ENCODE measurements at regions not wholly inside any gene's neighbourhood (a gene's known extent, or its start where the extent isn't known, plus 50 kb on each side); places are given as distances from the start of the nearest gene placed in this dataset.

DNA sequence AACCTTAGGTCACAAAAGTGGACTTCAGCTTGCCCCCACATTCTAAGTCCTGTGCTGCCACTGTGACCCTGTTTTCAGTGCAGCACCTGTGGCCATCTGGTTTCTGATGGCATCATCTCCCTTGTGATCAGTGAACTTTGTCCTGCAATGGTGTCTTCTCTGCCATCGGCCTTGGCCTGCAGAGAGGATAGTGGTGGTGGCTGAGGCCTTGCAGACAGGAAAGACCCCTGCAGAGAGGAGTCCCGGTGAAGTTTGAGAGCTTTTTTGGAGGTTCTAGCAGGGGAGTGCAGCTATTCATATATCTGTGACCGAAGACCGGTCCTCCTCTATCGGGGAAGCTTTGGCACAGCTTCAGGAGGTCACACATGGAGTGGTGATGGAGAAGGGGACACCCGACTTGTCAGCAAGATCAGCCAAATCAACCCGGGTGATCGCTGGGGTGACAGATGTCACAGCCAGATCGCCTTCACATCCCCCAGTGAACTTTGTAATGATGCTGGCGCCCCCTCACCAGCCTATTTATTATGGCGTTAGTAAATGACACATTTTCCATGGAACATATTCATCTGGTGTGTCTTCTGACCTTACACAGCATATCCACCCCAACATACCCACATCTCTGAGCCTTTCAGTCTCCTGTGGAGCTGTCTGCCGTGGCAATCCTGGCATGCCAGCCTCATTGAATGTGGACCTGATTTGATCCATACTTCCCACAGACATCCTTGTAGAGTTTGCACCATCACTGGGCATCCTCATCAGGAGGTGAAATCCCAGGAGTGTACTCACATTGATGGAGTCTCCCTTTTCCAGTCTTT lies 136.1 kb downstream of the PAPOLA start:
- no peak for DNase-seq

DNA sequence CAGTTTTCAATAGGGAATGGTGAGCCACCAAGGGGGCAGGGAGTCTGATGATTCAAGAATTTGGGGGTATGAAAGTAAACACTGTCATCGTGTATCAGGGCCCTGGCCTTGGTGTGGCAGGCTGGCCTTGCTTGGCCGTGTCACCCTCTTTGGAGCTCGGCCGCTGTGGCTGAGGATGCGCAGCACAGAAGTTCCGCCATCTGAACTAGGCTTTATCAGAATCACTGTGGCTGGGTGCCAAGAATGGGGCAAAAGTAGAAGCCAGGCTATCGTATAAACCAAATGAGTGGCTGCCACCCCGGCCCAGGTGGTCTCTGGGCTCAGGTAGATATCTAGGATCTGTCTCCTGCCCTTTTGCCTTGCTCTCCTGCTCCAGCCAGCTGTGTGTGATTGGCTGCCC lies 137.4 kb downstream of the PAPOLA start:
- no peak for DNase-seq

DNA sequence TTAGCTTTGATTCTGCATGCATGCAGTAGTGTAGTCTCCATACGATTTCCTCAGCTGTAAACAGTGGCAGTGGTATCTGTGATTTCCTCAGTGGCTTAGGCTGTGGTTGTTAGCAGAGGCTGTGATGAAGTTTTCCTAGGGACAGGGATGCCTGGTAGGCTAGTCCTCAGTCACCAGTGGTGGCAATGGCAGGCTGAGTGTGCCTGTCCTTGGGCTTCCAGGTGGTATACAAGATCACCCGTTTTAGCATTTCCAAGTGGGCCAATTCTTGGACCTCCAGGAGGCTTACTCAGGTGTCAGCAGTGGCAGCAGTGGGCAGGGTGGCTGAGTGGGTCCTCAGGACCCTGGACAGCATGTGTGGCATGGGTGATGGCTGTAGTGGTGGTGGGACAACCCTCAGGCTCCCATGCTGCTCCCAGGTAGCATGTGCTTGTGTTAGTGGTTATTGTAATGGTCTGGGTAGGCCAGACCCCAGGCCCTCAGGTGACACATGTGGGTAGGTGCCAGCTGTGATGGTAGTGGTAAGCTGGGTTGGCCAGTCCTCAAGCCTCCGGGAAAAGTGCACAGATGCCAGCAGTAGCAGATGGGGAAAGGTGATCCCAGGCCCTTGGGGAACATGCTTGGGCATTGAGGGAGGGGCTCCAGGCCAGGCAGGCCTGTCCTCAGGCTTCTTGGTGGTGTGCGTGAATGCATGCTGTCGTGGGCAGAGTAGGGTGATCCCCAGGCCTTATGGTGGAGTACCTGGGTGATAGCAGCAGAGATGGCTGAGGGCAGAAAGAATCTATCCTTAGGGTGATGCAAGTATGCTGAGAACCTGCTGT lies 146.5 kb downstream of the PAPOLA start:
- DNase-seq: no peak

DNA sequence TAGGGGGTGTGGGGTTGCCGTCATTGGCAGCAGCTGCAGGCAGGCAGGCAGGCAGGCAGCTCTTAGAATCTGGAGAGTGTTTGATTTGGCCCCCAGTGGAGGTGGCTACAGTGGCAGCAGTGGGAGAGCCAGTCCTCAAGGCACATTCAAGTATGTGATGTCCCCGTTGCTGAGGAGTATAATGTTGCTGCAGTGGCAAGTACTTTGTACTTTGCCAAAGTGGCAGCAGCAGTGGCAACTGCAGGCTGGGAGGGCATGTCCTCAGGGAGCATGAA lies 147.1 kb downstream of the PAPOLA start:
- no peak for DNase-seq

DNA sequence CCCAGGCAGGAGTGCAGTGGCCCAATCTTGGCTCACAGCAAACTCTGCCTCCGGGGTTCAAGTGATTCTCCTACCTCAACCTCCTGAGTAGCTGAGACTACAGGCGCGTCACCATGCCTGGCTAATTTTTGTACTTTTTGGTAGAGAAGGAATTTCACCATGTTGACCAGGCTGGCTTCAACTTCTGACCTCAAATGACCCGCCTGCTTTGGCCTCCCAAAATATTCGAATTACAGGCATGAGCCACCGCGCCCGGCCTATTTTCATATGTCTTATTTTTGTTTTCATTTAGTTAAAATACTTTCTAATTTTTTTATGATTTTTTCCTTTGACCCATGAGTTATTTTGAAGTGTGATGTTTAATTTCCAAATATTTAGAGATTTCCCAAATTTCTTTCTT lies 143.6 kb upstream of the VRK1 start:
- no peak for DNase-seq

DNA sequence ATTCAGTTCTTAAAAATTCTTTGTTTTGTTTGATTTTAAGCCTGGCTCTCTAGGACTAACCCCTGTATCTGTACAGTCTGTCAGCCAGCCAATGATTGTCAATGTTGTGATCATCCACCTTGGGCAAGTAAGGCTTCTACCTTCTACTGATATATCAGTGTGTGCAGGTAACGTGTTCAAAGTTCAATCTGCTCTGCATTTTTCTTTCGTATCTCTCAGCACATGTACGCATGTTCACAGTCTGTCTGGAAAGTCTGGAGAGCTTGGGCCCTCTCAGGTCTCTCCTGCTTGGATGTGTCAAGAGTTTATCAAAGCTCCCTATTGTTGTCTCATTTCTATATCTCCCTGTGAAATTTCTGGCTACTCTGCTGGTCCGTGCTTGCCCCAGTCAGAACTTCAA lies 138.6 kb upstream of the VRK1 start:
- DNase-seq: no peak

DNA sequence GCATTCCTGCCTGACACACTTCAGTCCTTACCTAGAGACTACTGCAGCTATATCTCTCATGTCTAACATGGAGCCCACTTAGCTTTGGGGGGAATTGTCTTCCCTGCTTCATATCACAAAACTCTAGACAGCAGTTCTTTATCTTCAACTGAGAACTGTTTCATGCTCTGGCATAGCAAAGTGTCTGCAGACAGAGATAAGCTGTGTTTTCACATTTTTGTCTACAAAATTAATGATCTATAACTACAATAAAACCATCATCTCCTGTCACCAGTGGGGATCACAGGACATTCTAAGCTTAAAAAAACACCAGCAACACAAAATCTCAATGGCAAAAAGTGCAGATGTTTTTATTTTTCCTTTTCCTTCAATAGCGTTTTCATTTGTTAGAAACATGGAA lies 137.1 kb upstream of the VRK1 start:
- DNase-seq: no peak

DNA sequence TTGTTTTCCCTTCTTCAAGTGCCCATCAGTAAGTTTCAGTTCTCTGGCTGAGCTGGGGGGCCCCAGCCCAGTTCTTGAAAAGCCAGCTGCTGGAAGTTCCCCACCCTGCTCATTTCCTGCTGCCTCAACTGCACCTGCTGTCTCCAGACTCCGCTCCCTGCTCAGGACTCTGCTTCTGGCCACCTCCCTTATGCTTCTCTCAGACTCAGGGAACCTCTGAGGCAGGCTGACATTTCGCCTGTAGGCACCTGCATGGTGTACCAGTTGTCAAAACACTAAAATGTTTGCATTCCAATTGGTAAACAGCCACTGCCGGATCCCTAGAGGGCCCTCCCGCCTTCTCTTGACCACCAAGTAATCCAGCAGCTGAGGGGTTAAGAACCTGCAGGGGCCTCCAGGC lies 136.5 kb upstream of the VRK1 start:
- DNase-seq: no peak

DNA sequence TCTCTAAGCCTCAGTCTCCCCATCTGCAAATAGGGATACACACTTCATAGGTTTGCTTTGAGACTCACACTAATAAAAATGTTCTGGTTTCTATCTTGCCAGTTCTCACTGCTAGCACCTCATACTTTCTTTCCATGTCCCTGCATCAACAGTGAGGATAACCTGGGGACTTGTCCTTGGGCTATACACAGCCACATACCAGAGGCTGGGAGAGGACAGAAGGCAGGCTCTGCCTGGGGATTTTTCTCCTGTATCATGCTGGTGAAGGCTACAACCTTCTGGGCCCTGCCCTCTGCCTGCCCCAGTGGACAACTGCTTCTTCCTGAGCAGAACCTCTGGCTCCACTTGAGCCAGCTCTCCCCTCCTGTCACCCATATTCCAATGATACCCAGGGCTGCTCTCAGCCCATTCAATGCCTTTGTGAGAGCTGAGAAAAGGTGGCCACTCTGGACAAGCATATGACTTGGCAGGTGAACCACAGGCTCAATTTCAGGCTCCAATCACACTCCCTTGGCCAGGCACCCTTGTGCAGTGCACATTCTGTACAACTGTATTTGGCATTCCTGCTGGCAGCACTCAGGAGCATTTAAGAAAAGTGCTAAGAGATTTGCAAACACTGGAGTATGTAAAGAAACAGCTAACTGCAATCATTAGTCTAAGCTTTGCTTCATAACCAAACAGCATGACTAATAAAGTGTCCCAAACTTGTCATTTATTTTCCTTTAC lies 135.8 kb upstream of the VRK1 start:
- no peak for DNase-seq

DNA sequence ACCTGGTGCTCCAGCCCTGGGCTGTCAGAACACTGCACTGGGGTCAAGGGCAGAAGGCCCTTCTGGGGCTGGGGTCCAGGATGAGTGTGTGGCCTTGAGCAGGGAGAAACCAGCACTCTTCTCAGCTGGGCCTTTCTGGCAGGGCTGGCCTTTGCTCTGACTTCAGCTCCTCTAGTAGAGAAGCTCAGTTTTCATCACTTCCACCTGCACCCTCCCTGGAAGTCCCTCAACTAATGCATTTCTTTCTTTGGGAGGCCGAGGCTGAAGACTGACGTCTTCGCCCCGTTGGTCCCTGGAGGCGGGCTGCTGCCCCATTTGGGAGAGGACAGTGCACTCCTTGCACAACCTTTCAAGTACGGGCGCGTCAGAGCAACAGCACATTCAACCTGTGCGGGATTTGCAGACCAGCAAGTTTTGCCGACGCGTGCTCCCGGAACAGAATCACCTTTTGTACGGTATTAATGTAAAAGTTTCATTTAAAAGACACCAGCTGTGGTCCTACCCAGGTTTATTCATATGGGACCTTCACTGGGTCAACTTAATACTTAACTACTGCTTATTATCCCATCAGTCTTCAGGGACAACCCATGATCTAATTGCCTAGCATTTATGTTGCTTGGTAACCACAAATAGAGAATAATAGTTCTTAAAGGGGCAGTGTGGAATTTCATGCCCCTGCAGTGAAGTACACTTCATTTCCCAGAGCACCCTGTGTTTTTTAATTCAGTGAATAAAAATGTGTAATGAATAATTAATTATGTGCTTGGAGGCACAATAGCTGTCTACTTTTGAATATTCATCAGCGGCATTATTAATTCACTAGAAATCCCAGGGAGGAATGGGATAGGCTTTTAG lies 134.8 kb upstream of the VRK1 start:
- DNase-seq: no peak

DNA sequence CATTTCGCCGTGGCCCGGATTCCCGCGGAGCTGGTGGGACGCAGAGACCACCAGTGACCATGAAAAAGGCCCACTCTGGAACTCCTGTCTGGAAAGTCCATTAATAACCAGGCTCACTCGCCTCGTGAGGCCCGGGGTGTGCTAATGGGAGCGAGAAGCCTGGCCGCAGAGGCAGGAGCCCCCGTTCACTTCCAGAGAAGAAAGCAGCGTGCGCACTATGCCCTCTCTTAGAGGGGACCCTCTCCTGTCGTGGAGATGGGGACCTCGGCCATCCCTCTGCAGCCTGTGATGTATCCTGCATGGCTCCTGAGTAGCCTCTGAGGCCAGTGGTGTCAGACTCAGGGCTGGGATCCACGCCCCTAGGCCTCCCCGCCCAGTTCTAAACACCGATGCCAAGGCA lies 134.1 kb upstream of the VRK1 start:
- DNase-seq: no peak

DNA sequence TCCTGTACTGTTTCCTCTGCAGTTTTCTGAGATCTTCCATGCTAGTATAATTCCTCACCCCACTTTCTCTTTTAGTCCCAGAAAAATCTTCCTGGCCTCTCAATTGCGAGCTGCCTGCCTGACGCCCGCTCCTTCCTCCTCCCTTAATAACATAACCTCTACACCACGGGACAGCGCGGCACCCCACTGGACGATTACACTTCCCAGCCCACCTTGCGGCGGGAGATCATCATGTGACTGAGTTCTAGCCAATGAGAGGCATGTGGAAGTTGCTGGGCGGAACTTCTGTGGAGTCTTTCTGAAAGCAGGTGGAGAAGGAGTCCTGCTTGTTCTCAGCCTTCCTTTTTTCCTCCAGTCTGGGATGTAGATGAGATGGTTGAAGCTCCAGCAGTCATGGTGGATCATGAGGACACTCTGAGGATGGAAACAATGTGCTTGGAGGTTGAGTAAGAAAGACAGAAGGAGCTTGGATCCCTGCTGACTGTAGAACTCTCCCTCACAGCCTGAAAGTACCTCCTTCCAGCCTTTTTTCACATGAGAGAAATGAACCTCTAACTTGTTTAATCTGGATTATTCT lies 133.6 kb upstream of the VRK1 start:
- DNase-seq: no peak

DNA sequence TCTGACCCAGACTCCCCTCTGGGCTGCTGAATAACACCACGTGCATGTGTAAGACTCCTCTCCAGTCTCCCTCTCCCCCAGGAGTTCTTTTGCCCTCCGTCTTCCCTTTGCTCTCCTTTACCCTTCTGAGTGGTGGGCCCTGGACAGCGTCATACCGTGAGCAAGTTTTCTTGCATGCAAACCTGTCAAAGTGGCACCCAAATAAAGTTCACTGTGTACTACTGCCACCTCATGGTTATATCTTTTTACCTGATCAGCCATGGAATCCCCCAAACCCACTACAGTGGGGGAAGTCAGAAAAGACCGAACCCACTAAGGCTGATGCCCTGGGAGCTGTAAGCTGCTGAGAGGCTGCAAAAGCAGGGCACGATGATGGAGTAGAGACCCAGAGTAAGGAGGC lies 131.1 kb upstream of the VRK1 start:
- no peak for DNase-seq

DNA sequence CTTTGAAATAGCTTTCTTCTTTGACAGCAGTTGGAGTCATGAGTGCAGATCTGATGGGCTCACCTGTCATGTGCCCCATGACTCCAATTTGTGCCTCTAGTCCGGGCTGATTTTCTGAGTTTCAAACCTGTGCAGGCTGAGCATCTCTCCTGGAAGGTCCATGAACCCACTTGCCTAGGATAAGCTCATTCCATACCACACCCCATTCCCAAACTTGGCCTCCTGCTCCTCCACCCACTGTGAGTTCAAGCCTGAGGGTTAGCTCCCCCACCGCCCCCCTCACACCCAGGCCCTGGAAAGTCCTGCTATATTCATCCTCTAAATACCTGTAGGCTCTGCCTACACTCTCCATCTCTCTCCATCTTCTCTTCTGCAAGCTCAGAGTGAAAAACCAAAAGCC lies 126.8 kb upstream of the VRK1 start:
- no peak for DNase-seq

DNA sequence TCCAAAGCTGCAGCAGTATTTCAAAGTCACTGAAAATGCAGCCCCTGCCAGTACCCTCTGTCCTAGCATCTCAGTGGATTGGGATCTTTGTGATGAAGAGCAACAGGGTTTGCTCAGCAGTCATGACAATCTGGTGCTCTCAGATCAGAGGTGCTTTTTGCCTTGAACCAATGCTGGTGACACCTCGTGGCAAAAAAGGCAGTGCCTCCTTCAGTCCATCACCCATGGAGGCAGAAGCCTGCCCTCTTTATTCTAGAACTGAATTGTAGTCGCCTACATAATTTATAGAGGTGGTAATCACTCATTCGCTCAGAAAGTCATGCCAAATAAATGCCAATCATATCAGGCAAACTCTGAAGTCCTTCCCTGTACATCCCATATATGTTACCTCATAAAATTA lies 126.0 kb upstream of the VRK1 start:
- no peak for DNase-seq

DNA sequence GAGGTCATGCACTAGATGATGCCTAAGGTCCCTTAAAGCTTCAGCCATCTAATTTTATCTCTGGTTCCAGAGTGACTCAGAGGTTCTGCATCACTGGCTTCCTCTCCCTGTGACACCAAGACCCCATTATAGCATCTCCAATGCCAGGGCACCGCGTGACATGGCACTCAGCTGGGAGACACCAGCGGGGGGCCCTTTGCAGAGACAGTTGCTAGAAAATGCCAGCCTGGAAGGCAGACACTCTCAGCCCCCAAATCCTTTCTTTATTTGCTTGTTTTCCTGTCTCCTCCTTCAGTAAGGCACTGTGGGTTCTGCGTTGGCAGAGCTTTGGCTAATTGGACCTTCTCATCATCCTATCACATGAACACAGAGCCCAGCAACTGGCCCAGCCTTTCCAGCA lies 123.5 kb upstream of the VRK1 start:
- no peak for DNase-seq

DNA sequence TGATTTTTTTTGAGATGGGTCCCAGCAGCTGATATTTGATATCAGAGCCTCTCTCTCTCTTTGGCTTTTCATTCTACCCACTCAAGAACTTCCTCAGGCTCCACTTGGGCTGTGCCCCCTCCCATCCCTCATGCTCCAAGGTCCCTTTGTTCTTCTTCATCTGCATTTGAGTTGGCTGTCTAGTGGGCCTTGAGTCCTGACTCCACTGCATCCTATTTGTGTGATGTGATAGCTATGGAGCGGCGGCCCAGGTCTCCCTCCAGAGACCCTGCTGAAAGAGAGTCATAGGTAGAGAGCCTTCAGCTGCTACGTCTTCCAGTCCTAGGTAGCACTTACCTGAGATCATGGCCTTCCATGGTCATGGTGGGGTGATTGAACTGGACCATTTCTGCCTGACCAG lies 123.1 kb upstream of the VRK1 start:
- no peak for DNase-seq

DNA sequence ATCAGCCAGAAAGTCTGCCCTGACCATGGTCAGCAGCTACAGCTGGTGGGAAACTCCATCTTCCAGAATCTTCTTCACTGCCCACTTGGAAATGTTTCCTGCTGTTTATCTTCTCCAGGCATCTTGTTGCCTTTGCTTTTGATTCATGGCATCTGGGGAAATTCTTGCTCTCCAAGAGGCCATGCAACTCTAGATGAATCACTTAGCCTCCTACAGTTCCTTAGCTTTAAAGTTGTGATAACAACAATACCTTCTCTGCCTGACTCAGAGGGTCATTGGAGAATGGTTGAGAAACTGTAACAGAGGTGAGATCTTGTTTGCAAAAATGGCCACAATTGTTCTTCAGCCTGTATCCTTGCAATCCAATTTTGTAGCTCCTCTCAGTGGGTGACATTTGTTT lies 121.0 kb upstream of the VRK1 start:
- DNase-seq: no peak

DNA sequence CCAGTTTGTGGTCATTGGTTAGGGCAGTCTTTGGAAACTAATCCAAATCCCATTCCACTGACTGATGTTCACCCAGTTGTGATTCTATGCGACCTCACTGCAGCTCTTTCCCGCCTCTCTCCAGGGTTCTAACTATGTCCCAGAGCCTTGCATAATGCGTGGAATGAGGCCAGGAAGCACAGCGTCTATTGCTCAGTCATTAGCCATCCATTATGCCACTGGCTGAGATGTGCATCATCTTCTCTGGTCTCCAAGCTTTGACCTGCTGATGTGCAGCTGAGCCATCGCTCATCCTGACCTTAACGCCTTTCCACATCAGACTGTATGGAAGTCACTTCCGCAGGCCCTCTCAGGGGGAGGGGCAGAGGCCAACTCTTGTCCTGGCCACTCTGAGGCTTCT lies 115.4 kb upstream of the VRK1 start:
- peak; percentile 1 for DNase-seq

DNA sequence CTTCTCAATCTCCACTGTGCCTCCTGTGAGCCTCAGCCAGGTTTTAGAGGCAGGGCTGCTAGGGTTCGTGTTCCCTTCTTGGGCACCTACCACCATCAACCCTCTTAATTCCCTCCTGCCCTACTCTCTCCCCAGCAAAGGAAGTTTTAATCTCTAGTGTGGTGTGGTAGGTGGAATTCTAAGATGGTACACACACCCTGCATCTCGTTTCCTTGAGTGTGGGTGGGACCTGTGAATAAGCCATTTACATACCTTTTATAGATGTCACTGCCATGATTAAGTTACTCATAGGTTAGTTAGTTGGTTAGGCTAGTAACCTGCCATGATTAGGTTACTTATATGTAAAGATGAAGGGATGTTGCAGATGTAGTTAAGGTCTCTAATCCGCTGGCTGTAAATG lies 114.8 kb upstream of the VRK1 start:
- no peak for DNase-seq

DNA sequence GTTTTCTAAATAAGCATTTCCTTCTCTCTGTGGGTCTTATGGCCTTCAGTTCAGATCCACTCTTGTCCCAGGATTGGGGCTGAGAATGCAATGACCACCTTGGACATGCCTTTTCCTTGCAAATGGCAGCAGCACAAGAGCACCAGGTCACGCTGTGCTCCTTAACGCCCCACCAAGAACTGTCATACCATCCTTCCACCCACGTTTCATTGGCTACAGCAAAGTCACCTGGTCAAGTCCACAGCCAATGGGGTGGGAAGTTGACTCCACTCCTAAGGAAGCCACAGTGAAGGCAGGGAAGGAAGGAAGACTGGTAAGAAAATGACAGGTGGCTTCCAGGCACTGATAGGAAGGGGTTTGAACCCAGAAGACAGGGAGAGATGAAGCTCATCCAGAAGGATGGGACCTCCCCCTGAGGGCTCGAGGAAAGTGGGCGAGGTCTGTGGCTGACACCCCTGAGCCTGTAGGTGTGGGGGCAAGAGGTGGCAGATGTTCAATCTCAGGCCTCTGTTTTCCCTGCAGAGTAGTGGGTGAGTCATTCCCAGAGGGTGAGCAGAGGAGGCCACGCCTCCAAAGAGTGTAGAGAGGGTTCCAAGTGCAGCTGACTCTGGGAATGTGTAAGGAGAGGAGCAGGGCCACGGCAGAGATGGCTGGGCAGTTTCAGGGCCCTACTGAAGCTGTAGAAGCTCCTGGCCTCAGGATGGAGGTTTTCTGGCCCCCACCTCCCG lies 113.5 kb upstream of the VRK1 start:
- no peak for DNase-seq

DNA sequence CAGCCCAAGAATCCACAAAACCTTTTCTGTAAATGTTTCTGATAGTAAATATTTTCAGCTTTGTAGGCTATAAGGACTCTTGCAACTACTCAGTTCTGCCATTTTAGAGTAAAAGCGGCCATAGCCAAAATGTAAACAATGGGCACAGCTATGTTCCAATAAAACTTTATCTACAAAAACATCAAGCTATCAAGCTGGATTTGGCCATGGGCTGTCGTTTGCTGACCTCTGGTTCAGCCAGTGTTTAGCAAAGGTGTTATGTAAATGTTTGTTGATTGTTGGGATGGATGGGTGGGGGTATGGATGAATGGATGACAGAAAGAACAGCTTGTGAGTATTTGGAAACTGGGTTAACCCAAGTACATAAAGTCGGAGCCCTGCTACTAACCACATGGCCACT lies 111.1 kb upstream of the VRK1 start:
- no peak for DNase-seq

Data from fibroblast of skin of back (primary cell).